ENCODE measurements at regions not wholly inside any gene's neighbourhood (a gene's known extent, or its start where the extent isn't known, plus 50 kb on each side); places are given as distances from the start of the nearest gene placed in this dataset.

- DNase-seq (ENCODE audit: insufficient read length, low spot score) (no peak), FAIRE-seq (no peak)
Observed at GRCh38 chr12:107963635-107964034, 165.5 kb upstream of the WSCD2 start.

GRCh38 chr12:107967170-107967569 is 161.9 kb upstream of the WSCD2 start:
- DNase-seq (ENCODE audit: insufficient read length, low spot score) (no peak), FAIRE-seq (no peak)

- FAIRE-seq (no peak), DNase-seq (ENCODE audit: insufficient read length, low spot score) (no peak)
Observed at GRCh38 chr12:107973950-107974349, 155.1 kb upstream of the WSCD2 start.

- FAIRE-seq (no peak), DNase-seq (ENCODE audit: insufficient read length, low spot score) (no peak)
Observed at GRCh38 chr12:107976331-107976730, 152.8 kb upstream of the WSCD2 start.

- DNase-seq (ENCODE audit: insufficient read length, low spot score) (no peak), FAIRE-seq (no peak)
Observed at GRCh38 chr12:107978201-107978600, 150.9 kb upstream of the WSCD2 start.

GRCh38 chr12:107978641-107979040 is 150.4 kb upstream of the WSCD2 start:
- no peak for FAIRE-seq
- DNase-seq (ENCODE audit: insufficient read length, low spot score): no peak

- no peak for DNase-seq (ENCODE audit: insufficient read length, low spot score)
Observed at GRCh38 chr12:107983756-107984472, 145.2 kb upstream of the WSCD2 start.

GRCh38 chr12:107984973-107985372 is 144.1 kb upstream of the WSCD2 start:
- FAIRE-seq (no peak), DNase-seq (ENCODE audit: insufficient read length, low spot score) (no peak)

More at GRCh38 chr12:107983756-107984472, 145.2 kb upstream of the WSCD2 start:
- no peak for FAIRE-seq

GRCh38 chr12:107986183-107986582 is 142.9 kb upstream of the WSCD2 start:
- FAIRE-seq (no peak), DNase-seq (ENCODE audit: insufficient read length, low spot score) (no peak)

- FAIRE-seq (no peak), DNase-seq (ENCODE audit: insufficient read length, low spot score) (peak; percentile 8)
Observed at GRCh38 chr12:107990325-107990724, 138.8 kb upstream of the WSCD2 start.

GRCh38 chr12:107992029-107992428 is 137.1 kb upstream of the WSCD2 start:
- FAIRE-seq (no peak), DNase-seq (ENCODE audit: insufficient read length, low spot score) (no peak)

GRCh38 chr12:107992870-107993451 is 136.1 kb upstream of the WSCD2 start:
- DNase-seq (ENCODE audit: insufficient read length, low spot score) (peak; percentile 14), FAIRE-seq (no peak)

GRCh38 chr12:107998863-107999262 is 130.2 kb upstream of the WSCD2 start:
- DNase-seq (ENCODE audit: insufficient read length, low spot score) (no peak), FAIRE-seq (no peak)

- DNase-seq (ENCODE audit: insufficient read length, low spot score) (no peak), FAIRE-seq (no peak)
Observed at GRCh38 chr12:108000111-108000510, 129.0 kb upstream of the WSCD2 start.

- DNase-seq (ENCODE audit: insufficient read length, low spot score): peak; percentile 3
- no peak for FAIRE-seq
Observed at GRCh38 chr12:108004319-108004718, 124.8 kb upstream of the WSCD2 start.

- no peak for FAIRE-seq
Observed at GRCh38 chr12:108008163-108008905, 120.8 kb upstream of the WSCD2 start.

GRCh38 chr12:108009442-108010070 is 119.5 kb upstream of the WSCD2 start:
- no peak for FAIRE-seq
- DNase-seq (ENCODE audit: insufficient read length, low spot score): no peak

More at GRCh38 chr12:108008163-108008905, 120.8 kb upstream of the WSCD2 start:
- no peak for DNase-seq (ENCODE audit: insufficient read length, low spot score)

- no peak for FAIRE-seq
Observed at GRCh38 chr12:108016022-108016564, 113.0 kb upstream of the WSCD2 start.

GRCh38 chr12:108017472-108018057 is 111.5 kb upstream of the WSCD2 start:
- DNase-seq (ENCODE audit: insufficient read length, low spot score): no peak
- no peak for FAIRE-seq

More at GRCh38 chr12:108016022-108016564, 113.0 kb upstream of the WSCD2 start:
- no peak for DNase-seq (ENCODE audit: insufficient read length, low spot score)

- FAIRE-seq: no peak
- no peak for DNase-seq (ENCODE audit: insufficient read length, low spot score)
Observed at GRCh38 chr12:108019862-108020261, 109.2 kb upstream of the WSCD2 start.

GRCh38 chr12:108021141-108021540 is 107.9 kb upstream of the WSCD2 start:
- FAIRE-seq: no peak
- no peak for DNase-seq (ENCODE audit: insufficient read length, low spot score)
